Mesothelial cell of epicardium (in vitro differentiated cells): ENCODE measurements at regions not wholly inside any gene's neighbourhood (a gene's known extent, or its start where the extent isn't known, plus 50 kb on each side); places are given as distances from the start of the nearest gene placed in this dataset.

ENCODE experiments used
- DNase-seq, 2 experiments: peaks; one replicate each; pipeline ENCODE4 v3.0.0; 2021; ENCODE audit warnings: low spot score in 2 of 2; ENCODE audit not compliant: unreplicated experiment in 2 of 2
- H3K27ac Mint-ChIP-seq: 2 replicates; pipeline ENCODE4 v1.8.0; 2021; ENCODE audit warnings: mixed read lengths
- H3K27me3 Mint-ChIP-seq: 2 replicates; pipeline ENCODE4 v1.8.0; 2021; ENCODE audit warnings: low read depth, mixed read lengths
- H3K36me3 Mint-ChIP-seq: 2 replicates; pipeline ENCODE4 v1.8.0; 2021; ENCODE audit warnings: mixed read lengths
- H3K4me1 Mint-ChIP-seq: 2 replicates; pipeline ENCODE4 v1.8.0; 2021; ENCODE audit warnings: mixed read lengths
- H3K4me3 Mint-ChIP-seq: 2 replicates; pipeline ENCODE4 v1.8.0; 2021; ENCODE audit warnings: mild to moderate bottlenecking, moderate library complexity, mixed read lengths
- H3K9me3 Mint-ChIP-seq: 2 replicates; pipeline ENCODE4 v1.8.0; 2021; ENCODE audit warnings: mixed read lengths
- CTCF ChIP-seq: fragments of 200-600 bp; sonication (generic); IDR thresholded peaks from one replicate; pipeline ENCODE4 v1.5.0; 2021; ENCODE audit warnings: antibody characterized with exemption; ENCODE audit not compliant: unreplicated experiment

GRCh38 chr18:40566510-40566844 is 1388.6 kb upstream of the PIK3C3 start:
- H3K27me3 Mint-ChIP-seq: peaks cover 2% of the 10 kb centered on the region
- no peaks in the 10 kb centered on the region for H3K4me1 Mint-ChIP-seq
- H3K4me3 Mint-ChIP-seq: no peak overlapping the region
- H3K9me3 Mint-ChIP-seq: no peaks in the 10 kb centered on the region
- no peak overlapping the region for H3K27ac Mint-ChIP-seq
- no peaks in the 10 kb centered on the region for H3K36me3 Mint-ChIP-seq
- TF ChIP-seq CTCF: no peak
- DNase-seq: no peak

GRCh38 chr18:40565805-40566509 is 1389.1 kb upstream of the PIK3C3 start:
- H3K4me3 Mint-ChIP-seq: no peak overlapping the region
- TF ChIP-seq CTCF: no peak
- no peaks in the 10 kb centered on the region for H3K36me3 Mint-ChIP-seq
- H3K4me1 Mint-ChIP-seq: no peaks in the 10 kb centered on the region
- no peak overlapping the region for H3K27ac Mint-ChIP-seq
- H3K27me3 Mint-ChIP-seq: peaks cover 2% of the 10 kb centered on the region
- H3K9me3 Mint-ChIP-seq: no peaks in the 10 kb centered on the region
- DNase-seq: no peak

GRCh38 chr18:40559556-40559955 is 1395.5 kb upstream of the PIK3C3 start:
- H3K27ac Mint-ChIP-seq: no peak overlapping the region
- no peaks in the 10 kb centered on the region for H3K4me1 Mint-ChIP-seq
- TF ChIP-seq CTCF: no peak
- peaks cover 2% of the 10 kb centered on the region for H3K27me3 Mint-ChIP-seq
- no peak overlapping the region for H3K4me3 Mint-ChIP-seq
- no peaks in the 10 kb centered on the region for H3K9me3 Mint-ChIP-seq
- H3K36me3 Mint-ChIP-seq: no peaks in the 10 kb centered on the region
- no peak for DNase-seq

GRCh38 chr18:40558706-40559392 is 1396.2 kb upstream of the PIK3C3 start:
- Mint-ChIP-seq H3K27me3 (peaks cover under 1% of the 10 kb centered on the region), H3K27ac (no peak overlapping the region), H3K9me3 (no peaks in the 10 kb centered on the region), H3K4me1 (no peaks in the 10 kb centered on the region), H3K4me3 (no peak overlapping the region), H3K36me3 (no peaks in the 10 kb centered on the region)
- no peak for DNase-seq
- TF ChIP-seq CTCF: no peak

- Mint-ChIP-seq H3K9me3 (no peaks in the 10 kb centered on the region), H3K27ac (no peak overlapping the region), H3K27me3 (no peaks in the 10 kb centered on the region), H3K36me3 (no peaks in the 10 kb centered on the region), H3K4me1 (no peaks in the 10 kb centered on the region), H3K4me3 (no peak overlapping the region)
- no peak for TF ChIP-seq CTCF
- no peak for DNase-seq
These were observed 1399.1 kb upstream of the PIK3C3 start for GRCh38 chr18:40555914-40556313.
